GF-D8 (cell line): ENCODE measurements at regions not wholly inside any gene's neighbourhood (a gene's known extent, or its start where the extent isn't known, plus 50 kb on each side); places are given as distances from the start of the nearest gene placed in this dataset.
"Not testable (repeated sequence)": the region's sequence is repeated elsewhere in the genome, so short reads cannot be mapped to it uniquely, and the experiment has no call there.

Source experiments
- DNase-seq: peaks from one replicate; lab custom pipeline; 2025; lab: John Stamatoyannopoulos, UW

DNA sequence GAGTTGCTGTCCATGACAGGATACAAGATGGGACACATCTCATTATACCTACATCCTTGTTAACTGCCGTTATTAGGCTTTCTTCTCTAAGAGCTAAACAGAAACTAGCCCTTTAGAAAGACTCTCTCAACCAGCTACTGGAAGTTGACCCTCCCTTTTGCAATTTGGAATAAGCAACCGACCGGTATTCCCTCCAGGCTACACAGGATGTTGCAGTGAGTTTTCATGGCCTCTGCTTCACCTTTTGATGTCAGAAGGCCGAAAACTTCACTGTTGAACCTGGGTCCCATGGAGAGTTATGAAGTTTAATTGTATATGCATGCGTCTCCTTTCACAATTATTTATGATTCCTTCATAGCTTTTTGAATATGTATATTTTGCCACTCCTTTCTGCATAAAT is 1042.5 kb upstream of the SPRY2 start:
- DNase-seq: no peak

DNA sequence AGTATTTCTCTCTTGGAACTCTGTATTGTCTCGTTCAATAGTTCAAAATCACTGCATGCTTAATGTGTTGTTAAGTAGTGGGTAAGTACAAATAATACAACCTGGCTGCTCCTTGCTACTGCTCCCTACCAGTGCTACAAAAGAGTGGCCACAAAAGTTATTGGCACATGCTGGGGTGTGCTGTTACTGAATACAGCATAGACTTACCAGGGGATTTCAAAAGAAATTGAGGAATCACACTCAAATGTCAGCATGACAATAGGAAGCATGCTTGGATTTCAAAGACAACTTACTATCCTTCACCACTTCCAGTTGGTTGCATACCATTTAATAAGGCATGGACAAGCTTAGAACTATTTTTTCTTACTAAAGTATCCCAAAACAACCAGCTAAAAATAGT is 1041.3 kb upstream of the SPRY2 start:
- DNase-seq: no peak

GRCh38 chr13:81381560-81381959 is 1040.6 kb upstream of the SPRY2 start:
- no peak for DNase-seq

- DNase-seq: no peak
Measured at GRCh38 chr13:81379183-81379582, 1038.3 kb upstream of the SPRY2 start.

DNA sequence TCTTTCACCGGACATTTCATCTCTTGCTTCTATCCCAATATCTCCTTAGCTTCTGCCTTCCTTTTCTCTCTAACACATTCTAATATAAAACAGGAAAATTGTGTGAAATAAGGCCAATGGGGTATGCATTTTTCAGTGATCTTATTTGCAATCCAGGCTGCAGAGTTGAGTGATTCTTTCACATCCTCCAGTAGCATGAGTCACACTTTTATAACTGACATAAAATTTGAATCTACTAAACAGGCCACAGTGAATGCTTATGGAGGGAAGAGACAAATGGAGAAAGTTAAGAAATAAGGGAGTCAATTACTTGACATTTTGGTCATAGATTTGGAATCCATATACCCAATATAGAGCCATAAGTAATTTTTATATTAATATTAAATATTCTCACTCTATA is 1037.0 kb upstream of the SPRY2 start:
- DNase-seq: no peak

- no peak for DNase-seq
Measured at GRCh38 chr13:81375709-81376108, 1034.8 kb upstream of the SPRY2 start.

DNA sequence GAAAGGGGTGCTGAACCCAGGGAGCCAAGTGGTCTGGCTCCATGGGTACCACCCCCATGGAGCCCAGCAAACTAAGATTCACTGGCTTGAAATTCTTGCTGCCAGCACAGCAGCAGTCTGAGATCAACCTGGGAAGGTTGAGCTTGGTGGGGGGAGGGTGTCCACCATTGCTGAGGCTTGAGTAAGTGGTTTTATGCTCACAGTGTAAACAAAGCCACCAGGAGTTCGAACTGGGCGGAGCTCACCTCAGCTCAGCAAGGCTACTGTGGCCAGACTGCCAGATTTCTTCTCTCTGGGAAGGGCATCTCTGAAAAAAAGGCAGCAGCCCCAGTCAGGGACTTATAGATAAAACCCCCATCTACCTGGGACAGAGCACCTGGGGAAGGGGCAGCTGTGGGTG is 1021.8 kb upstream of the SPRY2 start:
- not testable (repeated sequence) for DNase-seq

DNA sequence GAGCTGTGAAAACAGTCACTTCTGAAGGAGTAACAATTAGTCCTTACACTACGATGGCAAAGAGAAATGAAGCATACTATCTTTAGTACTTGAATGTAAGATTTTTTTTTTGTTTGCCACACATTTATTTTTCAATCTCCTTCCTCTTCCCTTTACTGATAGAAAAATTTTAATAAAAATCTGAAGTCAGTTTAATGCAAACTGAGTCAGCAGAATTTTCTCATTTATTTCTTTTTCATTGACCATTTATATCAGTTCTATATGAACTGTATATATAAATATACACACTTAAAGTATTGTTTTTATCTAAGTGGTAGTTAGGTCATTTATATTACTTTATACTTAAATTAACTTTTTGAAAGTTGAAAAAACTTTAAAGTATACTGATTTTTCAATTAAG is 1009.1 kb upstream of the SPRY2 start:
- DNase-seq: no peak

DNA sequence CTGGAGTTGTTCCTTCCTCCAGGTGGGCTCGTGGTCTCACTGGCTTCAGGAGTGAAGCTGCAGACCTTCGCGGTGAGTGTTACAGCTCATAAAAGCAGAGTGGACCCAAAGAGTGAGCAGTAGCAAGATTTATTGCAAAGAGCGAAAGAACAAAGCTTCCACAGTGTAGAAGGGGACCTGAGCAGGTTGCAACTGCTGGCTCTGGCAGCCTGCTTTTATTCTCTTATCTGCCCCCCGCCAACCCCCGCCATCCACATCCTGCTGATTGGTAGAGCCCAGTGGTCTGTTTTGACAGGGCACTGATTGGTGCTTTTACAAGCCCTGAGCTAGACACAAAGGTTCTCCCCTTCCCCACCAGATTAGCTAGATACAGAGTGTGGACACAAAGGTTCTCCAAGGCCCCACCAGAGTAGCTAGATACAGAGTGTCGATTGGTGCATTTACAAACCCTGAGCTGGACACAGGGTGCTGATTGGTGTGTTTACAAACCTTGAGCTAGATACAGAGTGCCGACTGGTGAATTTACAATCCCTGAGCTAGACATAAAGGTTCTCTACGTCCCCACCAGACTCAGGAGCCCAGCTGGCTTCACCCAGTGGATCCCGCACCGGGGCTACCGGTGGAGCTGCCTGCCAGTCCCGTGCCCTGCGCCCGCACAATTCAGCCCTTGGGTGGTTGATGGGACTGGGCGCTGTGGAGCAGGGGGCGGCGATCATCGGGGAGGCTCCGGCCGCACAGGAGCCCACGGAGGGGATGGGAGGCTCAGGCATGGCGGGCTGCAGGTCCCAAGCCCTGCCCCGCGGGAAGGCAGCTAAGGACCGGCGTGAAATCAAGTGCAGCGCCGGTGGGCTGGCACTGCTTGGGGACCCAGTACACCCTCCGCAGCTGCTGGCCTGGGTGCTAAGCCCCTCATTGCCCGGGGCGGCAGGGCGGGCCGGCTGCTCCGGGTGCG is 999.5 kb upstream of the SPRY2 start:
- DNase-seq: not testable (repeated sequence)

DNA sequence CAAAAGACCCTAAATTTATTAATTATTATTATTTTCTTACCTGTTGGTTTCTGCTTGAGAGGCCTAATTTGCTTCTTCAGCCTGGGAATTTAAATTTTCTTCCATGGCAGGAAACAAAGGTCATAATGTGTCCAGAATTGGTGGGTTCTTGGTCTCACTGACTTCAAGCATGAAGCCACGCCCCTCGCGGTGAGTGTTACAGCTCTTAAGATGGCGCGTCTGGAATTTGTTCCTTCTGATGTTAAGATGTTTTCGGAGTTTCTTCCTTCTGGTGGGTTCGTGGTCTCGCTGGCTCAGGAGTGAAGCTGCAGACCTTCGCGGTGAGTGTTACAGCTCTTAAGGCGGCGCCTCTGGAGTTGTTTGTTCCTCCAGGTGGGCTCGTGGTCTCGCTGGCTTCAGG is 998.7 kb upstream of the SPRY2 start:
- not testable (repeated sequence) for DNase-seq

DNA sequence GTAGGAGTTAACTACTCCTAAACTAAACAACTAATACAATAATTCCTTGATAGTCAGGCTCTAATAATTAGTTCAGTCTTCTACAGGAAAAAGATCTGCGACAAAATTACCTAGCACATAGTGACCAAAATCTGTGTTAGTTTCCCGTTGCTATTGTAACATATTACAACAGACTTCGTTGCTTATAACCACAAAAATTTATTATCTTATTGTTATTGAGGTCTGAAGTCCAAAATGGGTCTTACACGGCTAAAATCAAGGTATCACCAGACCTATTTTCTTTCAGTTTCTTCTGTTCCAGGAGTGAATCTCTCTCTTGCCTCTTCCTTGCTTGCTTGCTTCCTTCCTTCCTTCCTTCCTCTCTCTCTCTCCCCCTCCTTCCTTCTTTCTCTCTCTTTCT is 993.6 kb upstream of the SPRY2 start:
- no peak for DNase-seq

- no peak for DNase-seq
Measured at GRCh38 chr13:81326913-81327312, 986.0 kb upstream of the SPRY2 start.

DNA sequence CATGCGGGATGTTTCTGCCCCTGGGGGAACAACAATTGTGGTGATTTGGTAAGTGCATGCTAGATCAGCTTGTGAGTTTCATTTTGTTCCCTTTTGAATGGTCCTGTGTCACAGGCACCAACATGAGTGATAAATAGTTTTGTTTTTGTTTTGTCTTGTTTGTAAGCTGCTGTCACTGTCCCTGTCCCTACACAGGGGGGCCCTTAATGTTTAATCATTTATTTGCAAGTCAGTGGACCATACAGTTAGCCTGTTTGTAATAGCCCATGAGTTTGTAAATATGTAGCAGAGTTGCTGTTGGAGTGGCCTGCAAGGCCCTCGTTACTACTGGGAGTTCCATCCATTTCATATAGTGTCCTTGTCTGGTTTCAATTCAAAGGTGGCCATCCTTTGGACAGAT is 979.6 kb upstream of the SPRY2 start:
- no peak for DNase-seq

DNA sequence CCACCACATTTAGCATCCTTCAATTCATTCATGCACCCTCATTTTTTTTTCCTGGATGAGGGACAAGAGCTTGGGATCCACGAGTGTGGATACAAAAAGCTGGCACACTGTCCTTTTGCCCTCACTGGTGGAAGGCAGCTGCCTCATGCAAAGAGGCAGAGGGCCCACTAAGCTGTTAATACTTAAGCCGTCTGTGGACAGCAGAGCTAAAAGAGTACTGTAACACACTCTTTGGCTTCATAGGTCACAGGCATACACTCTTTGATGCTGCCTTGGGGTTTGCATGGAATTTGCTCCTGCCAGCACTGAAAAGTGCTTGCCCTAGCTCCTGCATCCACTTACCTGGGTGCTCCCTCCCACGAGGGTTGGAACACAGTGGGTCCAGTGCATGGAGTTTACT is 978.4 kb upstream of the SPRY2 start:
- DNase-seq: no peak

DNA sequence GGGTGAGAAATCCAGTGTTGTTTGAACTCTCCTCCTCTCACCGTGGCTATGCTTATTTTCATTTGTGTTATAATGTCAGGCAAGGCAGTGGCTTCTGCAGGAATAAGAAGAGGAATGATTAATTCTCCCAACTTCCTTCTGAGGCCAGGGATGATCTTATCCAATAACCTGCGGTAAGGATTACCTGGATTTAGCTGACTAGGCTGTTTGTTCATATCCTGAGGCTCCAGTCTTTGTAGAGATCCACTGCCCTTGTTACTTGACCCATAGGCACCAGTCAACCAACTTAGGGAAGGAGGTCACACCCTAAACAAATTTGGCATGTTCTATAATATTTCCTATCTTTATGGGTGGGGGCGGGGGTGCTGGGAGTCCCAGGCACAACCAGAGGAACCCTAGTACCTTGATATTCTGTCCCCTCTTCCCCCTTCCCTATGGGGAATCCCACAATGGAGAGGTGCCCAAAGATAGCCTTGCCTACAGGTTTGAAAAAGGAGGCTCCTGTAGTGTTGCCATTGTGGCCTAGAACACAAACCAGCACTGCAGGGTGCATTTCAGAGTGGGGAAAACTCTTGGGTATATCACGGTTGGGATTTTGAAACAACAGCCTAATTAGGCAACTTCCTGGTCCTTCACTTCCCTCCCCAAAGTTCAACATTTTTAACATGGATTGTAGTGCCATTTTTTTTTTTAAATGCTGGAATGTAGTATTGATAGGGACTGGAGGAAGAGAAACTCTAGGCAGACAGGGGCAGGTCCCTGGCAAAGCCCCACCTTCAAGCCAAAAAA is 977.5 kb upstream of the SPRY2 start:
- peak; percentile 7 for DNase-seq

DNA sequence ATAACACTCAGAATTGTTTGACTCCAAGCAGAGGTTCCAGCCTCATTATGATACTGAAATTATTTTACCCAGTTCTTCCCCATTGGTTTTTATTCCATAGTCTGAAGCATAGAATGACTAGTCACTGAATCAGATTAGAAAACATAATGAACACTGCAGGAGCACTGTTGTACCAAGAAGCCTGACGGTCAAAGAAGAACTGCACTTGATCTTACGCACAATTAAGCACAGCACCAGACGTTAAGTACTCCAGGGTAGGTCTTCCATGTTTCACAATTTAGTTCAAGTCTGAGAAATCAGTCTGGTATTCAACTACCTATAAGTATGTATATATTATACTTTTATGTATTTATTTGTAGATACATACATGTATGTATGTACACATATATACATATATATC is 973.5 kb upstream of the SPRY2 start:
- DNase-seq: no peak

DNA sequence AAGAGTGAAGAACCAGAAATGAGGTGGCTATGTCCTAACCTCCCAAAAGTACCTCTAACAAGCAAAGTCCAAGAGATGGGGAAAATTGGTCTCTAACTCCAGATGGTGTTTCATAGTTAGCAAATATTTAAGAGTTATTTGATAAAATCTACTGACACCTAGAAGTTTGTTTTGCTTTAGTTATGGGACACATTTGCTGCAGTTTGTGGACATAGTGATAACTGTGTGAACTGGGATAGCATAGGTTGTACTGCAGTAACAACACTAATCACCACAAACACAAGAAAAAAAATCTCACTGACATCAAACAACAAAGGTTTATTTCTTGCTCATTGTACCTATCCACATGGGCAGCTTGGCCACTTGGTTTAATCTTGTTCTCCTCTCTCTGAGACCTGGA is 965.0 kb upstream of the SPRY2 start:
- no peak for DNase-seq

GRCh38 chr13:81304121-81304659 is 963.3 kb upstream of the SPRY2 start:
- DNase-seq: no peak

GRCh38 chr13:81302677-81303076 is 961.8 kb upstream of the SPRY2 start:
- no peak for DNase-seq

DNA sequence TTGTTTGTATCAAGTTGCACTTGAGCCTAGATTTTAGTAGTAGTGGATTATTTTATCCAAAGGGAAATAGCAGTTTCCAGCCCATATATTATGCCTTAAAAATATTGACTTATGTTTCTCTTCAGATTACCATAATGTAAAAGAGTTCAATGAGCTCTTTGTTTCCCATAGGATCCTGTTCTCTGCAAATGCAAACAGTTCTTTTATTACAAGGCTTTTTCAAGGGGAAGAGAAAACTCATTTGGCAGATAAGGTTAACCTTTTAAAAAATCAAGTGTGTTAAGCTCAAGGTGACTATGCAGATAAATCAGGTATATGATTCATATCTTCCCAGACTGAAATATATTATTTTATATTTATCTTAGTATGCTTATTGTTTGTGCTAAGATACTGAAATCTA is 961.2 kb upstream of the SPRY2 start:
- DNase-seq: no peak

DNA sequence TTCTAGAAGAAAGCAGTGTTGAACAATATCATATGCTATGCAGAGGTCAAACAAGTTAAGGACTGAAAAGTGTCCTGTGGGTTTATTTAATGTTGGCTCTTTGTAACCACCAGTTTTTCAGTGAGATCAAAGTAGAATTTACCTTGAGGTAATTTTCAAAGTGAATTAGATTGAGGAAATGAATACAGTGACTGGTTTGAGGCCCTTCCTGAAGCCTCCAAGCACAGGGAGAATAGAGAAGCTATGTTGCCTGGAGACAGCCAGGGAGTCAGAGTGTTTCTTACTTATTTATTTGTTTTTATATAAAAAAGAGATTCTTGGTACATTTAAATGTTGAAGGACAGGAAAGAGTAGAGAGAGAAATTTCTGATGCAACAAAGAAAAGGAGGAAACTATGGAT is 954.3 kb upstream of the SPRY2 start:
- no peak for DNase-seq

DNA sequence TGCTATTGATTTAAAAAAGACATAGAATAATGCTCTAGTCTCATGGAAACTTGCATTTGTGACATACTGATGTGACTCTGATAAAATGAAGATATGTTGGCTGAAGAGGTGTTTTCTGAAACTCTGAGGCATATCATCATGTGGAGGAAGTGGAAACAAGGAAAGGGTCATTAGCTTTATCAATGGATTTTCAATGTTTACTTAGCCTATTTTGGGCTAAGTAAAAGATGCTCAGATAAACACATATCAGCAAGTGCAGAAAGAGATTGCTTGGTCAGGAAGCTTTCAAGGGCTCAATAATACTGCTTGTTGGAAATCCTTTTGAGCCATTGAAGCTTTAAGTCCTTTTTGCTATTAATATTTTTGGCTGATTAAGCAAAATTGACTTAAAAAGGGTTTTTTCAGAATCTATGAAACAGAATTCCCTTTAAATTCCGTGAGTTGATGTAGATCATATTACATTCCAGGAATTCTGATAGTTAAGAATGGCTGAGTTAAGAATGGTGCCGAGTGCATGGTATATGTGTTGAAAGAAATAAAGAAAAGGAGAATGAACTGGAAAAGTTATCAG is 952.8 kb upstream of the SPRY2 start:
- no peak for DNase-seq

DNA sequence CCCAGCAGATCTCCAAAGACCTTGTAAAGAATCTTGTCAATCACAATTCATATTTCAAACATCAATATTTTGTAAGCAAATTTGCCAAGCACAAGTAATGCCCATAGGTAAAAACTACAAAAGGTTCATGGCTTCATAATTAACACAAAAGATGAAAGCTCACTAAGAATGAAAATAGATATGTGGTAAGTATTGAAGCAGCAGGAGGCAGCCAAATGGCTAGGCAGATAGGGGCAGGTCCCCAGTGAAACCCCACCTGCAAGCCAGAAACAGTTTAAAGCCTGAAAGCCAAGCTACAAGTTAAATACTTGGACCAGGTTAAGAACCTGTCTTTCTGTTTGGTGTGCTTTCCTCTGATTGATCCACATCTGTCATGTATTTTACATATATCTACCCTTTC is 942.6 kb upstream of the SPRY2 start:
- no peak for DNase-seq
